GM20000 (cell line): ENCODE measurements at regions not wholly inside any gene's neighbourhood (a gene's known extent, or its start where the extent isn't known, plus 50 kb on each side); places are given as distances from the start of the nearest gene placed in this dataset.

Experiments
- DNase-seq: peaks from one replicate; pipeline ENCODE4 v3.0.0; 2012; ENCODE audit warnings: low spot score
- CTCF ChIP-seq: IDR thresholded peaks from 2 replicates; pipeline ENCODE4 v1.5.1; 2012; ENCODE audit warnings: mild to moderate bottlenecking, control low read depth; ENCODE audit errors: extremely low read depth, missing control alignments

GRCh38 chr2:186085226-186085625 lies 346.6 kb downstream of the FSIP2 start:
- DNase-seq = no peak
- no peak for TF ChIP-seq CTCF

- TF ChIP-seq CTCF = no peak
- DNase-seq = no peak
Measured at GRCh38 chr2:186093174-186093573, 354.6 kb downstream of the FSIP2 start.

- DNase-seq = no peak
- no peak for TF ChIP-seq CTCF
Measured at GRCh38 chr2:186098821-186099220, 360.2 kb downstream of the FSIP2 start.

- DNase-seq = no peak
- no peak for TF ChIP-seq CTCF
Measured at GRCh38 chr2:186099826-186100225, 361.2 kb downstream of the FSIP2 start.

- DNase-seq = no peak
- no peak for TF ChIP-seq CTCF
Measured at GRCh38 chr2:186100636-186101035, 362.0 kb downstream of the FSIP2 start.

GRCh38 chr2:186101616-186102015 lies 363.0 kb downstream of the FSIP2 start:
- no peak for TF ChIP-seq CTCF
- no peak for DNase-seq

GRCh38 chr2:186103276-186103675 lies 364.7 kb downstream of the FSIP2 start:
- no peak for DNase-seq
- no peak for TF ChIP-seq CTCF
